Neuronal stem cell (in vitro differentiated cells): ENCODE measurements at regions not wholly inside any gene's neighbourhood (a gene's known extent, or its start where the extent isn't known, plus 50 kb on each side); places are given as distances from the start of the nearest gene placed in this dataset.
A peak's percentile ranks its signal among the peaks of the same experiment; 100 is the strongest.

Experiments used
- DNase-seq: peaks from one replicate; pipeline ENCODE4 v3.0.0-alpha.2; 2013; ENCODE audit warnings: low spot score
- H2AFZ ChIP-seq: one replicate; pipeline ENCODE4 v1.6.1; 2013; ENCODE audit warnings: mild to moderate bottlenecking, low read length, inconsistent platforms
- H2AK5ac ChIP-seq: 2 replicates; pipeline ENCODE4 v1.6.1; 2013; ENCODE audit warnings: low read depth, mild to moderate bottlenecking, inconsistent platforms, low read length, moderate library complexity, mixed read lengths
- H2BK120ac ChIP-seq: 2 replicates; pipeline ENCODE4 v1.6.1; 2013; ENCODE audit warnings: low read depth, mild to moderate bottlenecking, inconsistent platforms, low read length, moderate library complexity, mixed read lengths
- H2BK12ac ChIP-seq: one replicate; pipeline ENCODE4 v1.6.1; 2013; ENCODE audit warnings: low read length, inconsistent platforms
- H2BK15ac ChIP-seq: 2 replicates; pipeline ENCODE4 v1.6.1; 2013; ENCODE audit warnings: mild to moderate bottlenecking, low read length, inconsistent platforms, mixed read lengths
- H2BK5ac ChIP-seq: one replicate; pipeline ENCODE4 v1.6.1; 2013; ENCODE audit warnings: inconsistent platforms, mild to moderate bottlenecking, low read length, moderate library complexity
- H3K14ac ChIP-seq: one replicate; pipeline ENCODE4 v1.6.1; 2013; ENCODE audit warnings: low read length, inconsistent platforms
- H3K18ac ChIP-seq: 2 replicates; pipeline ENCODE4 v1.6.1; 2013; ENCODE audit warnings: low read length, inconsistent platforms
- H3K23ac ChIP-seq: 2 replicates; pipeline ENCODE4 v1.6.1; 2013; ENCODE audit warnings: low read depth, mild to moderate bottlenecking, mixed read lengths, low read length, inconsistent platforms; ENCODE audit not compliant: poor library complexity
- H3K27ac ChIP-seq: replicated peaks from 3 replicates; pipeline ENCODE4 v1.5.1; 2013; ENCODE audit warnings: low read length, inconsistent platforms
- H3K27me3 ChIP-seq, 3 experiments: 2 replicates each; pipeline ENCODE4 v1.6.1; 2013; ENCODE audit warnings: low read length in 3 of 3, mild to moderate bottlenecking in 2 of 3, inconsistent platforms in 1 of 3, low read depth in 1 of 3, mixed read lengths in 1 of 3, moderate library complexity in 1 of 3; ENCODE audit not compliant: control insufficient read depth in 3 of 3, insufficient read depth in 3 of 3
- H3K36me3 ChIP-seq, 2 donors: replicated peaks in 1 of 2; 2 replicates each; pipeline ENCODE4 v1.6.1; 2013; ENCODE audit warnings: low read length in 2 of 2; ENCODE audit not compliant: control insufficient read depth in 2 of 2, insufficient read depth in 2 of 2
- H3K4ac ChIP-seq: 2 replicates; pipeline ENCODE4 v1.6.1; 2013; ENCODE audit warnings: inconsistent platforms, mild to moderate bottlenecking, low read length, moderate library complexity
- H3K4me1 ChIP-seq, 2 donors: 1 replicate in 1 of 2; 2 replicates in 1 of 2; pipeline ENCODE4 v1.6.1; 2013; ENCODE audit warnings: low read length in 2 of 2, low read depth in 1 of 2; ENCODE audit not compliant: control insufficient read depth in 2 of 2, insufficient read depth in 1 of 2
- H3K4me2 ChIP-seq: one replicate; pipeline ENCODE4 v1.6.1; 2013; ENCODE audit warnings: mild to moderate bottlenecking, low read length, inconsistent platforms; ENCODE audit not compliant: insufficient read depth, poor library complexity, severe bottlenecking
- H3K4me3 ChIP-seq, 2 donors: 2 replicates each; pipeline ENCODE4 v1.5.1; 2013; ENCODE audit warnings: low read length in 2 of 2, mild to moderate bottlenecking in 2 of 2, inconsistent platforms in 1 of 2, moderate library complexity in 1 of 2
- H3K79me1 ChIP-seq: one replicate; pipeline ENCODE4 v1.6.1; 2013; ENCODE audit warnings: low read depth, mild to moderate bottlenecking, inconsistent platforms, low read length, moderate library complexity
- H3K9ac ChIP-seq: one replicate; pipeline ENCODE4 v1.6.1; 2013; ENCODE audit warnings: mild to moderate bottlenecking, low read depth, low read length, inconsistent platforms; ENCODE audit not compliant: poor library complexity
- H3K9me3 ChIP-seq, 2 donors: replicated peaks in 1 of 2; 2 replicates each; pipeline versions ENCODE3 to v1.6.1; 2013; ENCODE audit warnings: low read length in 2 of 2, mild to moderate bottlenecking in 2 of 2, inconsistent platforms in 1 of 2, low read depth in 1 of 2, mixed read lengths in 1 of 2, moderate library complexity in 1 of 2; ENCODE audit not compliant: control insufficient read depth in 2 of 2, insufficient read depth in 1 of 2
- H4K8ac ChIP-seq: one replicate; pipeline ENCODE4 v1.6.1; 2013; ENCODE audit warnings: low read depth, mild to moderate bottlenecking, inconsistent platforms, low read length, moderate library complexity
- H4K91ac ChIP-seq: one replicate; pipeline ENCODE4 v1.6.1; 2013; ENCODE audit warnings: low read length, low read depth, mild to moderate bottlenecking, inconsistent platforms; ENCODE audit not compliant: poor library complexity
- WGBS, 2 donors: extraction: QIAGEN DNeasy Blood & Tissue Kit; methylation state at CpG; one replicate each; pipeline ENCODE4 v1.1.7; 2013; ENCODE audit warnings: missing lambda C conversion rate in 2 of 2, mixed read lengths in 1 of 2; ENCODE audit not compliant: insufficient read length in 2 of 2, insufficient replicate concordance in 1 of 2; ENCODE audit errors: extremely low coverage in 2 of 2; 5-methylcytosine and 5-hydroxymethylcytosine counted together

DNA sequence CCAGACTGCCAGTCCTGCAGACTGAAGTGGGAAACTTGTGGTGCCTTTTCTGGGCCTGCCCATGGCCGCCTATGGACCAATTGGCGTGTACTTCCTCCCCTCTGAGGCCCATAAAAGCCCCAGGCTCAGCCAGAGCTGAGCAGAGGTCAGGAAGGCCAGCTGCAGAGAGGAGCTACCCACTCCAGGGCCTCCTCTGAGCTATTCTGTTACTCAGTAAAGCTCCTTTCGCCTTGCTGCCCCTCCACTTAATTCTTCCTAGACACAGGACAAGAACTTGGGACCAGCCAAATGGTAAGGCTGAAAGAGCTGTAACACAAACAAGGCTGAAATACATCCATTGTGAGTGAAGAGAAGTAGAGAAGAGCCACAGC, 106.4 kb downstream of the C9orf50 start:
- no peak overlapping the region for H2BK15ac ChIP-seq
- H3K23ac ChIP-seq, result no peak overlapping the region
- H4K91ac ChIP-seq, result no peak overlapping the region
- no peak overlapping the region for H2AFZ ChIP-seq
- no peak overlapping the region for H2AK5ac ChIP-seq
- H3K18ac ChIP-seq, result no peak overlapping the region
- H3K4me1 ChIP-seq, result no peaks in the 10 kb centered on the region
- no peak for DNase-seq
- H3K4me3 ChIP-seq, result no peak overlapping the region
- no peak overlapping the region for H3K9ac ChIP-seq
- H3K4ac ChIP-seq, result no peak overlapping the region
- no peak overlapping the region for H2BK5ac ChIP-seq
- H3K4me2 ChIP-seq, result no peak overlapping the region
- H2BK120ac ChIP-seq, result no peak overlapping the region
- H3K79me1 ChIP-seq, result peaks cover 1% of the 10 kb centered on the region
- no CpG with 5 or more reads among the region's 3 CpGs for WGBS, 2 donors
- H3K27ac ChIP-seq, result no peak overlapping the region
- no peak overlapping the region for H2BK12ac ChIP-seq
- no peak overlapping the region for H4K8ac ChIP-seq
- peaks cover 0 to 2% of the 10 kb centered on the region in 2 donors for H3K36me3 ChIP-seq
- H3K27me3 ChIP-seq, result no peaks in the 10 kb centered on the region
- peaks cover 21 to 41% of the 10 kb centered on the region in 2 donors for H3K9me3 ChIP-seq
- H3K14ac ChIP-seq, result no peak overlapping the region

DNA sequence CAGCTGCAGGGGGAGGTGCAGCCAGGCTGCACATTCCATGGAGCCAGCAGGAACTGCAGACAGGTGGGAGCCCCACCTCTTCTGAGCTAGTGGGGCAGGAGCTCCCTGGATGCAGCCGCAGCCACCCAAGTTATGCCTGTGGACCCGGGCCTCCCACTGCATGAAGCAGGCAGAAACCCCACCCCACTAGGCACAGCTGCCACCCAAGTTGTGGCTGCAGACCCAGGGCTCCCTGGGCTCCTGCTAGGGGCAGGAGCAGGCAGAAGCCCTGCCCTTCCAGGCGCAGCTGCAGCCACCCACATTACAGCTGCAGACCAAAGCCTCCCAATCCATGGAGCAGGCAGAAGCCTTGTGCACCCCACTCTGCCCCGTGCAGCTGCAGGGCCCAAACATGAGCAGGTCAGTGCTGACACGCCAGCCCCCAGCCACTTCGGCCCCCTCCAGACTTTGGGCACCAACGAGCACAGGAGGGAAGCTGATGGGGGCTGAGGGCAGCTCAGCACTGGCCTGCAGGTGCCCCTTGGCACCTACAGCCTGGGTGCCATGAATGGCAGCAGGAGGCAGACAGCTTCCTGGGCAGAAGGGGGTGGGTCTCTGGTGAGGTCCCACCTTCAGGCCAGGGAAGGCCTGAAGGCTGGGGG, 106.9 kb downstream of the C9orf50 start:
- Histone ChIP-seq H3K79me1 (peaks cover 1% of the 10 kb centered on the region), H3K4me3 (no peak overlapping the region), H4K91ac (no peak overlapping the region), H4K8ac (no peak overlapping the region), H2BK120ac (no peak overlapping the region), H3K9ac (no peak overlapping the region), H3K9me3 (peaks cover 21 to 42% of the 10 kb centered on the region in 2 donors), H2AK5ac (peak overlapping the region; percentile 32), H3K4ac (no peak overlapping the region), H2AFZ (no peak overlapping the region), H3K23ac (no peak overlapping the region), H3K4me1 (no peaks in the 10 kb centered on the region), H2BK12ac (no peak overlapping the region), H2BK5ac (no peak overlapping the region), H3K4me2 (no peak overlapping the region), H3K27ac (no peak overlapping the region), H3K18ac (peak overlapping the region; percentile 78), H2BK15ac (no peak overlapping the region), H3K14ac (no peak overlapping the region), H3K36me3 (peaks cover 0 to 2% of the 10 kb centered on the region in 2 donors), H3K27me3 (no peaks in the 10 kb centered on the region)
- no CpG with 5 or more reads among the region's 7 CpGs for WGBS, 2 donors
- no peak for DNase-seq

DNA sequence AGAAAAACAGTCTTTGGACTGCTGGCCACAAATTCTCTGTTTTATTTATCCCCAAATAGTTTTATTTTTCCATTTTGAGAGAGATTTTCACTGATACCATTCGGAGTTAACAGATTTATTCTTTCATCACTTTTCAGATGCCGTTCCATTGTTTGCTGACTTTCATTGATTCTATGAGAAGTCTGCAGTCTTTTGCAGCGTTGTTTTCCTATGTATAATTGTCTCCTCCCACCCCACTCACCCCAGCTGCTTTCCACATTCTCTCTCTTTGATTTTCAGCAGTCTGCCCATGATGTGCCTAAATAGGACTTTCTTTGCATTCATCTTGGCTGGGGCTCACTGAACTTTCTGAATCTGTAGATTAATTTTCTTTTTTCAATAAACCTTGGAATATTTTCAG, 107.6 kb downstream of the C9orf50 start:
- Histone ChIP-seq H2AK5ac (no peak overlapping the region), H3K27ac (no peak overlapping the region), H3K4ac (no peak overlapping the region), H2AFZ (no peak overlapping the region), H3K23ac (no peak overlapping the region), H2BK5ac (no peak overlapping the region), H2BK12ac (no peak overlapping the region), H2BK15ac (no peak overlapping the region), H3K4me3 (no peak overlapping the region), H3K4me1 (no peaks in the 10 kb centered on the region), H3K27me3 (no peaks in the 10 kb centered on the region), H3K36me3 (peaks cover 0 to 2% of the 10 kb centered on the region in 2 donors), H3K79me1 (peaks cover 1% of the 10 kb centered on the region), H3K9ac (no peak overlapping the region), H4K8ac (no peak overlapping the region), H2BK120ac (no peak overlapping the region), H3K9me3 (peaks cover 21 to 42% of the 10 kb centered on the region in 2 donors), H3K18ac (no peak overlapping the region), H3K14ac (no peak overlapping the region), H4K91ac (no peak overlapping the region), H3K4me2 (no peak overlapping the region)
- WGBS, 2 donors, result no CpG with 5 or more reads among the region's 3 CpGs
- DNase-seq, result no peak

DNA sequence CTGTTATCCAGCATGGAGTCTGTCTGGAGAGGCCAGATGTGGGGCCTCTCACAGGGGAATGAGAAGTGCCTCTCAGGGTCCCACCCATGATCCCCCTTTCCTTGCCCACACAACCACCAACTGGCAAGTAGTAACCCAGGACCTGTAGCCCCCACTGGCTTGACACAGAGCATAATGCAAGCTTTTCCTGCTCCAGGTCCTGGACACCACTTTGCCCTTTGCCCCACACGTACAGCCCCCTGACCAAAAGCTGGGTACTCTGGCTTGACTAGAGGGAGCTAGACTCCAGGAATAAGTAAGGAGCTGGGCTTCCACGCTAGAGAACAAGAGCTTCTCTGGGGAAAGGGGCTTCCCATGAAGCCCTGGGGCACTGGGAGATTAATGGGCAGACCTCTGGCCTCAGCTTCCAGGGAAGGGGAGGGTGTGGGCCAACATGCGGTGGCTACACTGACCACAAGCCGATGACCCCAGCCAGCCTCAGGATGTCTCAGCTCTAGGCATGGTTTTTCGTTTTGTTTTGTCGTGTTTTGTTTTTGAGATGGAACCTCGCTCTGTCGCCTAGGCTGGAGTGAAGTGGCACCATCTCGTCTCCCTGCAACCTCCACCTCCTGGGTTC, 109.5 kb downstream of the C9orf50 start:
- no peak overlapping the region for H2BK15ac ChIP-seq
- H2AK5ac ChIP-seq, result no peak overlapping the region
- H2AFZ ChIP-seq, result no peak overlapping the region
- DNase-seq, result no peak
- H2BK5ac ChIP-seq, result no peak overlapping the region
- peaks cover 0 to 2% of the 10 kb centered on the region in 2 donors for H3K36me3 ChIP-seq
- WGBS, 2 donors, result no CpG with 5 or more reads among the region's 9 CpGs
- no peak overlapping the region for H3K14ac ChIP-seq
- H3K27me3 ChIP-seq, result no peaks in the 10 kb centered on the region
- no peak overlapping the region for H3K4ac ChIP-seq
- H3K4me3 ChIP-seq, result no peak overlapping the region
- H3K4me1 ChIP-seq, result peaks cover 2% of the 10 kb centered on the region in 2 donors
- peaks cover 19 to 42% of the 10 kb centered on the region in 2 donors for H3K9me3 ChIP-seq
- no peak overlapping the region for H3K27ac ChIP-seq
- no peak overlapping the region for H2BK12ac ChIP-seq
- no peak overlapping the region for H4K91ac ChIP-seq
- no peak overlapping the region for H3K23ac ChIP-seq
- peak overlapping the region; percentile 24 for H2BK120ac ChIP-seq
- H3K4me2 ChIP-seq, result no peak overlapping the region
- peaks cover 1% of the 10 kb centered on the region for H3K79me1 ChIP-seq
- no peak overlapping the region for H3K18ac ChIP-seq
- H3K9ac ChIP-seq, result no peak overlapping the region
- H4K8ac ChIP-seq, result no peak overlapping the region
